Aorta (tissue), 5 donors: ENCODE measurements at regions not wholly inside any gene's neighbourhood (a gene's known extent, or its start where the extent isn't known, plus 50 kb on each side); places are given as distances from the start of the nearest gene placed in this dataset.
A peak's percentile ranks its signal among the peaks of the same experiment; 100 is the strongest.

Experiments used
- ATAC-seq: fragments of 200-7000 bp; cut with Tn5 transposase; one replicate; pipeline ENCODE4 v1.9.1; 2022; ENCODE audit warnings: moderate library complexity; ENCODE audit not compliant: low FRiP score
- DNase-seq, 2 donors: peaks; one replicate each; pipeline ENCODE4 v3.0.0-alpha.2; 2020
- H3K27ac ChIP-seq, 2 donors: one replicate each; pipeline ENCODE4 v1.5.1; 2013; ENCODE audit warnings: low read length in 2 of 2, mild to moderate bottlenecking in 2 of 2, moderate library complexity in 2 of 2, control low read depth in 1 of 2, inconsistent platforms in 1 of 2, low read depth in 1 of 2
- H3K27me3 ChIP-seq, 2 donors: one replicate each; pipeline ENCODE4 v1.6.1; 2013; ENCODE audit warnings: control low read depth in 1 of 2, low read length in 1 of 2, mild to moderate bottlenecking in 1 of 2, moderate library complexity in 1 of 2; ENCODE audit not compliant: insufficient read depth in 2 of 2, control insufficient read depth in 1 of 2
- H3K36me3 ChIP-seq, 2 donors: one replicate each; pipeline ENCODE4 v1.6.1; 2013; ENCODE audit warnings: control low read depth in 1 of 2, low read length in 1 of 2, mild to moderate bottlenecking in 1 of 2; ENCODE audit not compliant: insufficient read depth in 2 of 2, control insufficient read depth in 1 of 2
- H3K4me1 ChIP-seq, 2 donors: one replicate each; pipeline ENCODE4 v1.6.1; 2013; ENCODE audit warnings: low read length in 2 of 2, control low read depth in 1 of 2, mild to moderate bottlenecking in 1 of 2, moderate library complexity in 1 of 2; ENCODE audit not compliant: insufficient read depth in 2 of 2, control insufficient read depth in 1 of 2
- H3K4me3 ChIP-seq, 2 donors: one replicate each; pipeline ENCODE4 v1.5.1; 2013; ENCODE audit warnings: low read length in 2 of 2, control low read depth in 1 of 2, mild to moderate bottlenecking in 1 of 2
- H3K9me3 ChIP-seq: one replicate; pipeline ENCODE4 v1.6.1; 2013; ENCODE audit warnings: mild to moderate bottlenecking, low read length; ENCODE audit not compliant: control insufficient read depth
- WGBS, 2 donors: extraction: QIAGEN DNeasy Blood & Tissue Kit; methylation state at CpG; one replicate each; pipeline ENCODE4 v1.1.7; 2013; 5-methylcytosine and 5-hydroxymethylcytosine counted together
- intact Hi-C, 2 donors: fragments of 100-400 bp; cut with DNase I; formaldehyde crosslinking; loops; one replicate each; pipeline versions ENCODE4 v1.14.2 to v1.15.0; 2022
- donor health status: healthy with polysubstance abuse.
- donor health status: Bipolar disorder and iron deficiency.
- donor health status: DM: no; HTN: no; CAD: no.
- donor health status: DM: no; HTN: no; CAD: no.
- donor health status: DM: yes; HTN: yes; CAD: no.

DNA sequence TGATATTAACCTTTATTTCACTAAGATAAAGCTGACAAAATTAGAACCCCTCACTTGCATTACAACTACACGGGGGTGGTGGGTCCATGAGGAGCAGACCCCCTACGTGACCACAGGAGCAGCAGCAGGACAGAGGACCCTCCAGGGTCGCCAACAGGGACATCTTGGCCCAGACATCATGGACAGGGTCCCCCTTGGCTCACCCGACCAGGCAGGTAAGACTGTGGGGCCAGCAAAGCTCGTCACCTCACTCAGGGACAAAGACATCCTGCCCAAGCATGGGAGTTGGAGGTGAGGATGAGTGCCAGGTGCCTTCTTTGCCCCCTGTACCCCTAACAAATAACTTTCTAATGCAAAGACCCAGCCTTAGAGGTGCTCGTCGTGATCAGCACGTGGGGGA, 111.3 kb upstream of the RAB6C start:
- no peaks in the 10 kb centered on the region for H3K36me3 ChIP-seq
- H3K27ac ChIP-seq = no peak overlapping the region
- no peaks in the 10 kb centered on the region for H3K27me3 ChIP-seq
- intact Hi-C loops = no loop called here
- no peaks in the 10 kb centered on the region for H3K9me3 ChIP-seq
- H3K4me3 ChIP-seq = no peak overlapping the region
- no peak for ATAC-seq
- DNase-seq = no peak
- WGBS, 2 donors = 91% methylated on average over 8 of the region's 8 CpGs
- no peaks in the 10 kb centered on the region for H3K4me1 ChIP-seq

DNA sequence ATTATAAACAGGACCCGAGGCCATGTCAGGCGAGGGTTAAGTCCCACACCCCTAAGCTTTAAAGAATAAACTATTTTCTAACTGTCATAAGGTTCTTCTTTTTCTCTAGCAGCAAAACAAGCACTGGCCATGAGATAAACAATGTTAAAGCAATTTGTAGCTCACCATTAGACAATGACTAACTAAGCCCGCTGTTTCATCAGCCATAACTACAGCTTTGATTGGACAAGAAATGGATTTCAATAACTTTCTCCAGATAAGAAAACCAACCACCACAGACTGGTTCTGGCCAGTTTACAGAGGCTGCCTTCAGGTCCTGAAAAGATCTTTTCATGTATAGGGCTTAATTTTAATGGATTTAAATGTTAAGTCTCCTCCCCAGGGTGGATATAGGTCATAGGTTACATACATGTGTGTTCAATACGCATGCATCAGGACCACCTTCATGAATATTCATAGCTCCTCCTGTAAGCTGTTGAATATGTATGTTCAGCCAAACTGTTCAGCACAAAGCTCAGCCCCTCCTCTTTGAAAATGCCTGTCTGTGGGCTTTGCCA, 108.7 kb upstream of the RAB6C start:
- Histone ChIP-seq H3K4me3 (no peak overlapping the region), H3K27ac (no peak overlapping the region), H3K4me1 (no peaks in the 10 kb centered on the region), H3K27me3 (no peaks in the 10 kb centered on the region), H3K36me3 (no peaks in the 10 kb centered on the region), H3K9me3 (no peaks in the 10 kb centered on the region)
- intact Hi-C loops = loop anchor here in 1 of 2 donors (10.0 kb wide), 2 partner anchors 474 to 1556 kb away; partner anchors contain the start of genes HS6ST1 and IMP4
- WGBS, 2 donors = 81 to 90% methylated on average over 4 of the region's 4 CpGs
- ATAC-seq (no peak), DNase-seq (no peak)

DNA sequence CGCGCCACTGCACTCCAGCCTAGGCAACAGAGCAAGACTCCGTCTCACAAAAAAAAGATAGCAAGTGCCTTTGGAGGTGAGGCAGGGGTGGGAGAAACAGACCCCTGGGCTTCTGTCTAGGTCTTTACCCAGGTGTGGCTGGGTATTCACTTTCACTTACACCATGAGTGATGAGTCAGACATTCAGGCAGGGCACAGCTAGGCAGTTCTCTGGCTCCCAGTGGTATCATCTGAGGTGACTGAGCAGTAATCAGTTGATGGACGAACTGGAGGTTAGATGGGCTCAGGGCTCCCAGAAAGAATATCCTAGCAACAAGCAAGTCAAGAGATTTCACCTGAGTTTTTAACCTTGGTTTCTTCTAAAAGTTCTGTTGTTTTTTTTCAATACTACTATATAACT, 107.0 kb upstream of the RAB6C start:
- Histone ChIP-seq H3K4me3 (no peak overlapping the region), H3K27me3 (no peaks in the 10 kb centered on the region), H3K4me1 (no peaks in the 10 kb centered on the region), H3K36me3 (no peaks in the 10 kb centered on the region), H3K27ac (no peak overlapping the region), H3K9me3 (no peaks in the 10 kb centered on the region)
- intact Hi-C loops = loop anchor here in 1 of 2 donors (10.0 kb wide), 2 partner anchors 472 to 1558 kb away; partner anchors contain the start of genes HS6ST1 and IMP4
- WGBS, 2 donors = 94% methylated on average over 4 of the region's 4 CpGs
- no peak for ATAC-seq
- DNase-seq = no peak

DNA sequence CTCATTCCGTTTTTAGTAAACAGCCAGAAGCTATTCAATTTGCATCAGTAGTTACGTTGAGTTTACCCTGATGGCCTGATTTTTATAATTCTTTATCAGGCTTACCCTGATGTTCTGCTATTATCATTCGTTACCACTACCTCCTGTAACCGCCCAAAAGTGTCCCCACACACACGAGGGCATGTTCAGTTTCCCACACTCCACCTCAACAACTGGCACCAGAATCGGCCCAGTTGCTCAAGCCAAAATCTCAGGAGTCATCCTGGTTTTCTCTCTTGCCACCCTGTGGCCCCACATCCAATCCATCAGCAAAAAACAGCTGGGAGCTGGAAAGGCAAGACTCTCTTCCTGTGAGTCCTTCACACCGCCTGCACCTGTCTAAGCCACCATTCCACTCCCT, 102.9 kb upstream of the RAB6C start:
- no peak for ATAC-seq
- intact Hi-C loops = loop anchor here in 1 of 2 donors (10.0 kb wide), 2 partner anchors 468 to 1562 kb away; partner anchors contain the start of genes HS6ST1 and IMP4
- Histone ChIP-seq H3K36me3 (no peaks in the 10 kb centered on the region), H3K9me3 (no peaks in the 10 kb centered on the region), H3K27ac (no peak overlapping the region), H3K27me3 (no peaks in the 10 kb centered on the region), H3K4me1 (no peaks in the 10 kb centered on the region), H3K4me3 (peak overlapping the region in 1 of 2 donors; percentile 30)
- 64 to 70% methylated on average over 7 of the region's 7 CpGs for WGBS, 2 donors
- no peak for DNase-seq

DNA sequence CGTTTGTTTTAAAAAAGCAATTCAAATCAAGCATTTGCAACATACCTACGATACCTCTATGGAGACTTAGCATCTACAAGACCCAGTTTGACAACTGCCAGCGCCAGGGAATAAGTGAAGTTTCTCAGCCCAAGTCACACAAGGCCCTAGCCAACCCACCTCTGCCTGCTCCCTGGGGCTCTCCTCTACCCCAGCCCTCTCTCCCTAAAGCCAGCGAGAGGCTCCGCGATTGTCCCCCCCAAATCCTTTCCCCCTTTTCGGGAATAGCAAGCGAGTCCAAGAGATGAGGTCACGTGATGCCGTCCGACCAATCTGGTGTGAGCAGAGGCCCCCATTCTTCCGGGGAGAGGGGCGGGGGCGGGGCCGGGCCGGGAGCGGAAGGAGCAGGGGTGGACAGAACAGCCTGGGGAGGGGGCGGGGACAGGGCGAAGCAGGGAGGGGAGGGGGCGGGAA, 102.2 kb upstream of the RAB6C start:
- intact Hi-C loops = loop anchor here in 1 of 2 donors (10.0 kb wide), 2 partner anchors 467 to 1563 kb away; partner anchors contain the start of genes HS6ST1 and IMP4
- Histone ChIP-seq H3K27ac (peak overlapping the region in 1 of 2 donors; percentile 28), H3K36me3 (no peaks in the 10 kb centered on the region), H3K4me3 (peak overlapping the region; percentile 30 to 56), H3K4me1 (no peaks in the 10 kb centered on the region), H3K9me3 (no peaks in the 10 kb centered on the region), H3K27me3 (no peaks in the 10 kb centered on the region)
- 0 to 1% methylated on average over 17 to 18 of the region's 20 CpGs for WGBS, 2 donors
- peak; percentile 90 for ATAC-seq
- DNase-seq = peak; percentile 95 to 97

DNA sequence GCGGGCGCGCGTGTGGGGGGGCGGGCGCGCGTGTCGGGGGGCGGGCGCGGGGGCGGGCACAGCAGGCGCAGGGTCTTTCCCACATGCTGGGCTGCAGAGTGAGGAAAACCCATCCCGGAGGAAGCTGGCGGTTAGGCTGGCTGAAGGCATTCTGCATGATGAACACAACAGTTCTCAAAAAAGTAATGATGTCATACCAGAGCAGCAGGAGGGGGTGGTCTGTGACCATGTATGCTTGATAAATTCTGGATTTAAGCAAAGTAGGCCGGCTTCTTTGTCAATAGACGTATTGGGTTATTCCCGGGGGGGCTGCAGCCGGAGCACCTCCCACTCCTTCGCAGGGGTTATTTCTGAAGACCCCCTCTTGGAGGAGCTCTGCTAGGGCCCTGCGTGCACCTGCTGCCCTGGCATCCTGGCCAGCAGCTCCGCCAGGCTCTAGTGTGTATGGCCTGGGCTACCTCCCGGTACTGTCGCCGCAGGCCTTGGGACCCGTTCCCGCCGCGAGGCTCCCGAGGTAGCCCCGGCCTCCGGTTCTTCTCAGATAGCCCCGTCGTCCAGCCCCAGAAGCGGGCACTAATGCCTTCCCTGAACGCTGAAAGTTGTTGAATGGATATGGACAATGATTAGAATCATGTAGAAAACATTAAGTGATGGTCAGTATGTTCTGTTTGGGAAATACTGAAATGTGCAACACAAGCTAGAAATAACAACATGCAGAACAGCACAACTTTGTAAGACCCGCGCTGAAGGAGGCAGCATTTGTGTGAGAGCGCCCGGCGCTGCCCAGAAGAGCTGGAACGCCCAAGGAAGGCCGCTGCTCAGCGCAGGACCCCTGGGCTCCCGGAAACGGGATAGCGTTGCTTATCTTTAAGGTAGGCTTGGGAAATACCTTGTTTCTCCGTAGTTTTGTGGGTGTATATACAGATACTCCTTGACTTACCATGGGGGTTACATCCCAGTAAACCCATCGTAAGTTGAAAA, 101.4 kb upstream of the RAB6C start:
- Histone ChIP-seq H3K4me1 (no peaks in the 10 kb centered on the region), H3K27me3 (no peaks in the 10 kb centered on the region), H3K27ac (peak overlapping the region in 1 of 2 donors; percentile 7), H3K36me3 (no peaks in the 10 kb centered on the region), H3K9me3 (no peaks in the 10 kb centered on the region), H3K4me3 (peak overlapping the region; percentile 27 to 36)
- ATAC-seq (peak; percentile 51), DNase-seq (no peak)
- intact Hi-C loops = loop anchor here in 1 of 2 donors (10.0 kb wide), 2 partner anchors 467 to 1563 kb away; partner anchors contain the start of genes HS6ST1 and IMP4
- WGBS, 2 donors = 21 to 23% methylated on average over 37 to 50 of the region's 50 CpGs

DNA sequence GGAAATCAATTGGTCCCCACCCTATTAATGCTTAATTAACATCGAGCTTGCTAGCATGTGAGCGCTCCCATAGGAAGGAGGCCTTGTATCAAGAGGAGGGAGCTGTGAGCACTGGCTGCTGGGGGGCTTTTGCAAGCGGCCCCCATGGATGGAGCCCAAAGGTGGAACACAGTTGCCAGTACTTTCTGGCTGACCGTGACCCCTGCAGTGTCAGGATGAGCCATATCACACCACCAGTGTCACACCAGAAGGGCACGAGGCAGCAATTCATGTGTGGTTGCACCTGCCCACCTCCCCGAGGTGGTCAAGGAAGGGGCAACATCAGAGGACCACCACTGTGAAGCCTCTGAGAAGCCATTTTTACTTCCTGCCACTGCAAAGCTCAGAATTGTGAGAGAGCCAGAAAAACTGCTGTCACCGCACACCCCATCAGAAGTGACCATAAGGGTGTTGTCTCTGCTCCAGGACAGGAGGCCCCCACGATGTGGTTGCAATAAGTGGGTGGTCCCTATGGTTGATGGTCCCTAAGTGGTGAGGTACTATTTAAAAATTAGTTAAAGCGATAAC, 99.8 kb upstream of the RAB6C start:
- no peak for DNase-seq
- H3K36me3 ChIP-seq = no peaks in the 10 kb centered on the region
- intact Hi-C loops = loop anchor here in 1 of 2 donors (10.0 kb wide), 2 partner anchors 465 to 1565 kb away; partner anchors contain the start of genes HS6ST1 and IMP4
- WGBS, 2 donors = 93 to 95% methylated on average over 9 of the region's 9 CpGs
- no peak overlapping the region for H3K4me3 ChIP-seq
- no peak for ATAC-seq
- H3K27me3 ChIP-seq = no peaks in the 10 kb centered on the region
- H3K27ac ChIP-seq = no peak overlapping the region
- H3K4me1 ChIP-seq = no peaks in the 10 kb centered on the region
- H3K9me3 ChIP-seq = no peaks in the 10 kb centered on the region

DNA sequence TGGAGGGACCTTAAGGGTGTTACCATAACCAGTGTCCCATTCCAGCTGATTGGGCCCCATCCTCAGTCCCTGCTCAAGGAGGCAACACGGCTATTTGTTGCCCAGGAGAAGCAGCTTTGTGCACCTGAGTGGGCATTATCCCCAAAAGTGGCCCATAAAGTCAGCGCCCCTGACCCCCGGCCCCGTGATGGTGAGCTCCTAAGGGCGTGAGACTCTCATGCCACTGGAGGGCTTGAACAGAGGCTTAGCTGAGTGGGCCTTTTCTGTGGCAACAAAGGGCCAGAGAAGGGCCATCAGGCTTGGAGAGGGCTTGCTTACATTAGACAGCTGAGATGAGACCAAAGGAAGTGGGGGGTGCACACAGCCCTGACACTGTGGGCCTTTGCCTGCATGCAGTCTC, 99.2 kb upstream of the RAB6C start:
- Histone ChIP-seq H3K4me1 (no peaks in the 10 kb centered on the region), H3K9me3 (no peaks in the 10 kb centered on the region), H3K27ac (no peak overlapping the region), H3K36me3 (no peaks in the 10 kb centered on the region), H3K27me3 (no peaks in the 10 kb centered on the region), H3K4me3 (no peak overlapping the region)
- intact Hi-C loops = no loop called here
- DNase-seq = no peak
- ATAC-seq = no peak
- WGBS, 2 donors = 94 to 97% methylated on average over 5 of the region's 5 CpGs
